HG03135 (cell line): ENCODE measurements at regions not wholly inside any gene's neighbourhood (a gene's known extent, or its start where the extent isn't known, plus 50 kb on each side); places are given as distances from the start of the nearest gene placed in this dataset.

ENCODE experiments used
- ATAC-seq: cut with Tn5 transposase; IDR thresholded peaks from one replicate; pipeline ENCODE4 v1.9.1; 2021; ENCODE audit warnings: mild to moderate bottlenecking, moderate library complexity; ENCODE audit not compliant: unreplicated experiment

- ATAC-seq = no peak
Measured at GRCh38 chr4:53656421-53656981, 65.2 kb upstream of the LNX1 start.

- ATAC-seq = no peak
Measured at GRCh38 chr4:53654300-53654758, 63.0 kb upstream of the LNX1 start.

DNA sequence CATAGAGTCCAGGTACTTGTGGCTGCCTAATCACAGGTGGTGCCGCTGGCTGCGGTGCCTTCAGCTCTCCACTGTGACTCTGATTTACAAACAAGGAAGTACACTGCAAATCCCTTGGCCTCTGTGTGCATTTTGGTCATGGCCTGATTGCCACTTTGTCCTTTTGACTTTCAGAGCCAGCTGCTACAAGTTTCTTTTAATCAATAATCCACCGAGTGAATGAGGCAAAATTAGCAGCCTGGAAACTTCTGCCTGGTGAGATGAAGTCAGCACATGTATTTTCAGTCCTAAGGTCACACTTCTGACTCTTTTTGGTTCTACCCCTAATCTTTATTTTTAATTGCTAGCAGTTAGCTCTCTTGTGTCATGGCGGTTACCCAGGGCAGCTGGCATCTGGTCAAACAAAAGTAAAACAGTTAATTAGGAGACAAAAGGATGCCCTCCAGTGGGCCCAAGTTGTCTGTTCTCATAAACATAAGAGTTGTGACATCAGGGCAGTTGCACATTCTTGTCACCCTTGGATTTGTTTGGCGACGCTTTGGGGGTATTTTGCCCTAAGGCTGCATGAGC, 62.3 kb upstream of the LNX1 start:
- ATAC-seq = peak; percentile 59

GRCh38 chr4:53651156-53651735, 60.0 kb upstream of the LNX1 start:
- ATAC-seq = no peak

- ATAC-seq = no peak
Measured at GRCh38 chr4:53649357-53649756, 58.1 kb upstream of the LNX1 start.

DNA sequence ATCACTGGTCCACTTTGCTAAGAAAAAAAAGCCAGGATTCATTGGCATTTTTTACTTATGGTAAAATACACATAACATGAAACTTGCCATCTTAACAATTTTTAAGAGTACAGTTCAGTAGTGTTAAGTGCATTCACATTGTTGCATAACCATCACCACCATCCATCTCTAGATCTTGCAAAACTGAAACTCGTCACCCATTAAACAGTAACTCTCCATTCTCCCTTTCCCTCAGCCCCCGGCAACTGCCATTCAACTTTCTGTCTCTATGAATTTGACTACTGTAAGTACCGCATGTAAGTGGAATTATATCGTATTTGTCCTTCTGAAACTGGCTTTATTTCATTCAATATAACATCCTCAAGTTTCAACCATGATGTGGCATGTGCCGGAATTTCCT, 56.3 kb upstream of the LNX1 start:
- no peak for ATAC-seq

- no peak for ATAC-seq
Measured at GRCh38 chr4:53646795-53647194, 55.5 kb upstream of the LNX1 start.

GRCh38 chr4:53645108-53645507, 53.8 kb upstream of the LNX1 start:
- ATAC-seq = no peak

DNA sequence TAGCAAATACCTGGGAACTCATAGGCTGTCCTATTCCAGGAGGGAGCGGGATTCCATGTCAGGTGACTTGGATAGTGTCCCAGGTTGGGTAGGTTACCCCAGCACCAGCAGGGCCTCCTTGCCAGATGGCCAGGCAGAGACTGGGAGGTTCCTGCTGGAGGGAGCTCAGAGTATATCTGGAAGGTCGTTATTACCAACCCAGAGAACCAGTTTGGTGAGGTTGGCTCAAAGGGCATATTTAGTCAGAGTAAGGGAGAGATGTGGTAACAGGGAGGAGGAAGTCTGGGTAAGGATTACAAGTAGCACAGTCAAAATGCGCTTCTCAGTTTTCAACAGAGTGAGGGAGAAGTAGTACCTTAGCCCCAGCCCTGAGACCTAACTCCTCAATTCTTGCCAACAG, 53.3 kb upstream of the LNX1 start:
- no peak for ATAC-seq
